ENCODE measurements at regions not wholly inside any gene's neighbourhood (a gene's known extent, or its start where the extent isn't known, plus 50 kb on each side); places are given as distances from the start of the nearest gene placed in this dataset.
"Not testable (repeated sequence)": the region's sequence is repeated elsewhere in the genome, so short reads cannot be mapped to it uniquely, and the experiment has no call there.

GRCh38 chr1:185439727-185440415, 122.8 kb upstream of the IVNS1ABP start:
- DNase-seq (ENCODE audit: low spot score): no peak

DNA sequence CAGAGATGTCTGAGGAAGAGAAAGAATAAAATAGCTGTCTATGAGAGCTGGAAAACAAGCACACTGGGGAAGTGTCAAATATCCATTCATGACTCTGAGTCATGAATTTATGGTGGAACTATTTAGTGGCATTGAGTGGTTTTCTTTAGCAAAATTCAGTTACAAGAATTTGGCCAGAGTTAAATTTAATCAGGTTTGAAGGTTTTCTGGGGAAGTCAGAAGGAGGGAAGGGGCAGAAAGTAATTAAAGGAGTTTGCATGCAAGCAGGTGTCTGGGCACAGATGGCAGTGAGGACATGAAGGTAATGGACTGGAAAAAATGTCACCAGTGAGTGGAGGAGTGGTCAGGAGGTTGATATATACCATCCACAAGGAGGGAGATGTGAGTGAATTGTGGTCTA, 121.9 kb upstream of the IVNS1ABP start:
- no peak for DNase-seq (ENCODE audit: low spot score)

- no peak for DNase-seq (ENCODE audit: low spot score)
Measured at GRCh38 chr1:185435696-185436379, 118.8 kb upstream of the IVNS1ABP start.

DNA sequence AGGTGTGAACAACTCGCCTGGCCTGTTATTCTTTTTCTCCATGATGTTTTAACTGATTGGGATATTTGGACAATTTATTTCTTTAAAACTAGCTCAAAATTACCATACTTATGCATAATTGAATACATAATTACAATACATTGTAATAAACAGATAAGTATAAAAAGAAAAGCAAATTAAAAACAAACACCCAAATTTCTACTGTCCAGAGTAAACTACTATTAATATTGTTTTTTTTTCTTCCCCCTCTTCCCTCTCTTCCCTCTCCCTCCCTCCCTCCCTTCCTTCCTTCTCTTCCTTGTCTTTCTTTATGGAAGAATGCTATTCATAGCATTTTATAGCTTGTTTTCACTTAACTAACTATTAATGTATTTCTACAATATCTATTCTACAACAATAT, 117.7 kb upstream of the IVNS1ABP start:
- DNase-seq (ENCODE audit: low spot score): no peak

GRCh38 chr1:185433667-185434066, 116.6 kb upstream of the IVNS1ABP start:
- DNase-seq (ENCODE audit: low spot score): no peak

DNA sequence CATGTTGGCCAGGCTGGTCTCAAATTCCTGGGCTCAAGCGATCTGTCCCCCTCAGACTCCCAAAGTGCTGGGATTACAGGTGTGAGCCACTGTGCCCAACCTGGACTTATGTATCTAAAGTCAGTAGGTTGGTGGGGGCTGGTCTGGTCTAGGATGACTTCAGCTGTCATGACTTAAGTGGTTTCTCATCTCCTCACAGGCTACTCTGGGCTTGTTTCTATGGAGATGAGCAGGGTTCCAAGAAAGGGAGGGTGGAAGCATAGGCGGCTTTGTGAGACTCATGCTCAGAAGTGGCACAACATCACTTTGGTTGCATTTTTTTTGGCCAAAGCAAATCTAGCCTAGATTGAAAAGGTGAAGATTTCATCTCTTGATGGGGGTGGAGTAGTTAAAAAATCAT, 115.9 kb upstream of the IVNS1ABP start:
- no peak for DNase-seq (ENCODE audit: low spot score)

GRCh38 chr1:185431612-185432011, 114.6 kb upstream of the IVNS1ABP start:
- no peak for DNase-seq (ENCODE audit: low spot score)

DNA sequence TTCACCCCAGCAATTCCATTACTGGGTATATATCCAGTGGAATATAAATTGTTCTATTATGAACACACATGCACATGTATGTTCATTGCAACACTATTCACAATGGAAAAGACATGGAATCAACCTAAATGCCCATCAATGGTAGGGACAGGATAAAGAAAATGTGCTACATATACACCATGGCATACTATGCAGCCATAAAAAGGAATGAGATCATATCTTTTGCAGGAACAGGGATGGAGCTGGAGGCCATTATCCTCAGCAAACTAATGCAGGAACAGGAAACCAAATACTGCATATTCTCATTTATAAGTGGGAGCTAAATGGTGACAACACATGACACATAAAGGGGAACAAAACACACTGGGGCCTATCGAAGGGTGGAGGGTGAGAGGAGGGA, 112.6 kb upstream of the IVNS1ABP start:
- DNase-seq (ENCODE audit: low spot score): not testable (repeated sequence)

- DNase-seq (ENCODE audit: low spot score): no peak
Measured at GRCh38 chr1:185427776-185428175, 110.7 kb upstream of the IVNS1ABP start.

GRCh38 chr1:185427264-185427663, 110.2 kb upstream of the IVNS1ABP start:
- no peak for DNase-seq (ENCODE audit: low spot score)

DNA sequence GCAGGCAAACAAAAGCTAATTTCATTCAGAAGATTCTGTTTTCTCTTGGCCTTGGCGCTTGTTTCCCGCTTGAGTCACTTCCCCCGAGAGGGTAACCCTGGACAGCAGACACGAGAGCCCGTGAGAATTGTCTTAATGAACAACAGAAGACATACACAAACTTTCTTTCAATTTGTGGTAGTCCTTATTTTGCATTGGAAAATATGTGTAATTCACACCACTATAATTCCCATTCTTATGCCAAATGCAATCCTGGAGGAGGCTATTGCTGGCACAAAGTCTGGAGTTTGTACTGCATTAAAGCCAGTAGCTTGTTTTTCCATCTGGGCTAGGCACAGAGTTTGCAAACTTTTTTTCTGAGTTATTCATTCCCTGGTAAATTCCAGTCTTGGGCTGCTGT, 109.8 kb upstream of the IVNS1ABP start:
- no peak for DNase-seq (ENCODE audit: low spot score)

DNA sequence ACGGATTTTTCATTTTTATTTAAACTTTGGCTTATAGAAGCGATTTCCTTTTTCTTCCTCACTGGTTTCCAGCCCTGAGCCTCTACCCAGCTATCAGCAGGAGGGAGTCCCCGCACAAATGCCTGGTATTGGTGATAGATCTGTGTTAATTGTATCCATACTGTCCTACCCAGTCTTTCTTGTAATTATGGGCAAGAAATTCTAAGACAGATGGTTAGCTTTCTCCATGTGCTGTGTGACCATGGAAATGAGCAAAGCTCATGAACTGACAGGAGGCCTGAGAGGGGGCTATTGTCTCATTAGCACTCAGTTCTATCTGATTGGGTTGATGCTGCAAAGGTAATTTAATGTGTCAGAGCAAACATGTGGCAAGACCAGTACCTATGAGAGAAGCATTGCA, 108.1 kb upstream of the IVNS1ABP start:
- DNase-seq (ENCODE audit: low spot score): no peak

DNA sequence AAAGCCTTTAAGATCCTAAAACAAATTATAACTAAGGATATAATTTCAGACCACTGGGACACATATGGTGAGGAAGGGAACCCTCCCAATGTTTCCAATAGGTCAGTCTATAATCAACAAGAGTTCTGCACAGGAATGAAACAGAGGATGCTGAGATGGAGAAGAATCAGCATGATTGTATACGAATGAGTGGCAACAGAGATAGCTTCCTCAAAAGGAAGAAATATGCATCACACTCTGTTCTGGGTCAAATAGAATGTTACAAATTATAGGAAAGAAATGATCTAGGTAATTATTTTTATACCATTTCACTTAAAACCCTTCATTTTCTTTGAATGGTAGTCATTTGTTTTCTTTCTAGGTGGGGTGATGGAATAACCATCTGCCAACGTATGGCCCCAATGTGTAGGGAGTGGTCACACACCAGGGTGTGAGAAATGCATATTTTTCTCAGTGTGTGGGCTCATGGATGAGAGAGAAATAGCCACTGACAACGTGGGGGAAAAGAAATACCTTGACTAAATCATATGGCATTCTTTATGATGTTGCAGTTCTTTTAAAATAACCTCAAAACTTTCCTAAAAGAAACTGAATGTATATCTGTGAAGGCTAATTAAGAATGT, 104.6 kb upstream of the IVNS1ABP start:
- DNase-seq (ENCODE audit: low spot score): no peak

- no peak for DNase-seq (ENCODE audit: low spot score)
Measured at GRCh38 chr1:185420588-185421081, 103.6 kb upstream of the IVNS1ABP start.

- DNase-seq (ENCODE audit: low spot score): no peak
Measured at GRCh38 chr1:185419718-185420117, 102.7 kb upstream of the IVNS1ABP start.

- no peak for DNase-seq (ENCODE audit: low spot score)
Measured at GRCh38 chr1:185418472-185418871, 101.4 kb upstream of the IVNS1ABP start.

GRCh38 chr1:185412385-185413087, 95.5 kb upstream of the IVNS1ABP start:
- DNase-seq (ENCODE audit: low spot score): peak; percentile 47

GRCh38 chr1:185409763-185410528, 92.9 kb upstream of the IVNS1ABP start:
- no peak for DNase-seq (ENCODE audit: low spot score)

GRCh38 chr1:185409345-185409744, 92.3 kb upstream of the IVNS1ABP start:
- no peak for DNase-seq (ENCODE audit: low spot score)

DNA sequence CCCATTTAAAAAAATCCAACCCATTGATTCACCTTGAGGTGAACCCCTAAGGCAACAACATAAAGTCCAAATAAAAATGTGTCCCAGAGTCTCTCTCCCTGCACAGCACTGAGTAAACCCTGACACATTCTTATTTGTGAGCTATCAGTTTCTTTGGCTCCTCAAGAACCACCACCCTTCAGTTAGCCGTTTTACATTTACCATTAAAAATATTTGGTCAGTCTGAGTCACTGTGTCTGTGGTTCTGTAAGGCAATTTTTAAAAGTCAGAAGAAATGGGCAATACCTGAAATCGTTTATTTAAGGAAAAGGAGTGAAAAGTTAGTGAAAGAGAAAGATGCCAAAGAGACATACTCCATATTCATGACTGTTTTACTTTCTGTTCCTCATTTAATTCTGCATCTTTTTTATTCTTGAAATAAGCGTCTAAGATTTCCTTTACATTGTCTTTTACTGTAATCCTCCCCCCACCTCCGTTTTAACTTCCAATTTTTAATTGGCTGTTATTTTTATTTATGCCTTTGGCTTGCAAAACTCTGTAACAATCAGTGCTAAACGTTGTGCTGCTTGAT, 91.7 kb upstream of the IVNS1ABP start:
- DNase-seq (ENCODE audit: low spot score): no peak

DNA sequence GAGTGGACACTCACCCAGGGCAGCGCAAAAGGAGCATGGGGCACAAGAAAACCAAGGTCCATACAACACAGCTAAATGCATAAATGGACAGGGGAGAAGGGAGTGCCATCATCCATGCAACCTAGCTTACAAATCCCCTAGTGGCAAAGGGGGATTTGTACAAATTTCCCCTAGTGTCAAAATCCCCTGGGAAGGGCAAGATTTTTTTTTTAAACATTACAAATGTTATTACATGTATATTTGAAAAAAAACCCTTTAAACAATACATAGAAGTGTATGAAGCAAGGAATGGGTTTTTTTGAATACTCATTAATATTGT, 89.6 kb upstream of the IVNS1ABP start:
- no peak for DNase-seq (ENCODE audit: low spot score)

Measured in HT-29 (cell line).